Liver (tissue), 8 donors: ENCODE measurements at regions not wholly inside any gene's neighbourhood (a gene's known extent, or its start where the extent isn't known, plus 50 kb on each side); places are given as distances from the start of the nearest gene placed in this dataset.

Experiments used
- DNase-seq: peaks from one replicate; pipeline ENCODE4 v3.0.0-alpha.2; 2017; ENCODE audit warnings: low spot score
- H3K27ac ChIP-seq, 2 donors: one replicate each; pipeline ENCODE4 v1.7.0; 2013; ENCODE audit warnings: inconsistent platforms in 2 of 2, low read length in 2 of 2, control low read depth in 1 of 2, low read depth in 1 of 2, mild to moderate bottlenecking in 1 of 2
- H3K27me3 ChIP-seq, 4 donors: one replicate each; pipeline versions ENCODE4 v1.6.1 to v1.7.0; 2013; ENCODE audit warnings: low read length in 3 of 4, inconsistent platforms in 1 of 4, mild to moderate bottlenecking in 1 of 4, moderate library complexity in 1 of 4; ENCODE audit not compliant: control insufficient read depth in 4 of 4, insufficient read depth in 4 of 4
- H3K36me3 ChIP-seq, 4 donors: one replicate each; pipeline versions ENCODE4 v1.6.1 to v1.7.0; 2013; ENCODE audit warnings: low read length in 3 of 4, mild to moderate bottlenecking in 3 of 4, low read depth in 1 of 4, moderate library complexity in 1 of 4; ENCODE audit not compliant: control insufficient read depth in 4 of 4, insufficient read depth in 3 of 4
- H3K4me1 ChIP-seq, 4 donors: one replicate each; pipeline versions ENCODE4 v1.6.1 to v1.7.0; 2013; ENCODE audit warnings: low read length in 3 of 4, mild to moderate bottlenecking in 3 of 4, moderate library complexity in 1 of 4; ENCODE audit not compliant: control insufficient read depth in 4 of 4, insufficient read depth in 4 of 4
- H3K4me3 ChIP-seq, 3 donors: one replicate each; pipeline versions ENCODE4 v1.6.1 to v1.7.0; 2013; ENCODE audit warnings: low read length in 3 of 3, control low read depth in 1 of 3, low read depth in 1 of 3, mild to moderate bottlenecking in 1 of 3
- H3K9ac ChIP-seq, 2 donors: one replicate each; pipeline ENCODE4 v1.7.0; 2013; ENCODE audit warnings: low read length in 2 of 2, mild to moderate bottlenecking in 2 of 2, moderate library complexity in 2 of 2, control low read depth in 1 of 2, low read depth in 1 of 2
- H3K9me3 ChIP-seq, 4 donors: one replicate each; pipeline versions ENCODE4 v1.6.1 to v1.7.0; 2013; ENCODE audit warnings: low read length in 3 of 4; ENCODE audit not compliant: control insufficient read depth in 4 of 4
- EGR1 ChIP-seq, 2 donors: IDR thresholded peaks; 2 replicates each; pipeline ENCODE4 v1.6.1; 2016 to 2018; ENCODE audit warnings: antibody characterized with exemption in 2 of 2, low read depth in 2 of 2
- FOXA1 ChIP-seq: IDR thresholded peaks from 2 replicates; pipeline ENCODE4 v1.6.1; 2016; ENCODE audit warnings: antibody characterized with exemption
- FOXA2 ChIP-seq: IDR thresholded peaks from 2 replicates; pipeline ENCODE4 v1.6.1; 2016; ENCODE audit warnings: antibody characterized with exemption
- GABPA ChIP-seq, 2 donors: IDR thresholded peaks in 1 of 2; conservative IDR thresholded peaks in 1 of 2; 2 replicates each; pipeline ENCODE4 v1.6.1; 2016; ENCODE audit warnings: antibody characterized with exemption in 2 of 2, mild to moderate bottlenecking in 1 of 2, moderate library complexity in 1 of 2
- HNF4A ChIP-seq, 2 donors: conservative IDR thresholded peaks; 2 replicates each; pipeline ENCODE4 v1.6.1; 2016; ENCODE audit warnings: antibody characterized with exemption in 2 of 2, mild to moderate bottlenecking in 2 of 2
- HNF4G ChIP-seq: IDR thresholded peaks from 2 replicates; pipeline ENCODE4 v1.6.1; 2016; ENCODE audit warnings: antibody characterized with exemption
- JUND ChIP-seq, 2 donors: IDR thresholded peaks; 2 replicates each; pipeline ENCODE4 v1.6.1; 2016; ENCODE audit warnings: antibody characterized with exemption in 2 of 2
- NR2F2 ChIP-seq: IDR thresholded peaks from 2 replicates; pipeline ENCODE4 v1.6.1; 2016; ENCODE audit warnings: antibody characterized with exemption
- RAD21 ChIP-seq, 2 donors: IDR thresholded peaks; 2 replicates each; pipeline ENCODE4 v1.6.1; 2016; ENCODE audit warnings: antibody characterized with exemption in 2 of 2, mild to moderate bottlenecking in 2 of 2
- RXRA ChIP-seq, 2 donors: IDR thresholded peaks; 2 replicates each; pipeline ENCODE4 v1.6.1; 2017 to 2018; ENCODE audit warnings: antibody characterized with exemption in 2 of 2, mild to moderate bottlenecking in 1 of 2
- SP1 ChIP-seq: IDR thresholded peaks from 2 replicates; pipeline ENCODE4 v1.6.1; 2018; ENCODE audit warnings: antibody characterized with exemption, mild to moderate bottlenecking
- TAF1 ChIP-seq: conservative IDR thresholded peaks from 2 replicates; pipeline ENCODE4 v1.6.1; 2016; ENCODE audit warnings: antibody characterized with exemption, mild to moderate bottlenecking
- YY1 ChIP-seq: IDR thresholded peaks from 2 replicates; pipeline ENCODE4 v1.6.1; 2016; ENCODE audit warnings: antibody characterized with exemption, mild to moderate bottlenecking
- WGBS: extraction: QIAGEN DNeasy Blood & Tissue Kit; methylation state at CpG from one replicate; pipeline ENCODE4 v1.1.7; 2013; 5-methylcytosine and 5-hydroxymethylcytosine counted together
- TF ChIP-seq, protein P1 (sequence below): fragments of 150-350 bp; IDR thresholded peaks from 2 replicates; pipeline ENCODE4 v1.5.1; 2017; ENCODE audit warnings: improper control_type of control experiment, low read depth, low read length; ENCODE audit not compliant: missing input control
- TF ChIP-seq, protein P2 (sequence below): IDR thresholded peaks from 2 replicates; pipeline ENCODE4 v1.6.1; 2016; ENCODE audit warnings: antibody characterized with exemption
- TF ChIP-seq, protein P3 (sequence below): IDR thresholded peaks from 2 replicates; pipeline ENCODE4 v1.6.1; 2016; ENCODE audit warnings: antibody characterized with exemption
- TF ChIP-seq, protein P4 (sequence below): IDR thresholded peaks from 2 replicates; pipeline ENCODE4 v1.6.1; 2016; ENCODE audit warnings: antibody characterized with exemption, mild to moderate bottlenecking
- TF ChIP-seq, protein P5 (sequence below): IDR thresholded peaks from 2 replicates; pipeline ENCODE4 v1.6.1; 2016; ENCODE audit warnings: antibody characterized with exemption
- donor health status: healthy.
- donor health status: healthy.
- donor health status: healthy.
- donor health status: healthy.
- donor health status: healthy.

DNA sequence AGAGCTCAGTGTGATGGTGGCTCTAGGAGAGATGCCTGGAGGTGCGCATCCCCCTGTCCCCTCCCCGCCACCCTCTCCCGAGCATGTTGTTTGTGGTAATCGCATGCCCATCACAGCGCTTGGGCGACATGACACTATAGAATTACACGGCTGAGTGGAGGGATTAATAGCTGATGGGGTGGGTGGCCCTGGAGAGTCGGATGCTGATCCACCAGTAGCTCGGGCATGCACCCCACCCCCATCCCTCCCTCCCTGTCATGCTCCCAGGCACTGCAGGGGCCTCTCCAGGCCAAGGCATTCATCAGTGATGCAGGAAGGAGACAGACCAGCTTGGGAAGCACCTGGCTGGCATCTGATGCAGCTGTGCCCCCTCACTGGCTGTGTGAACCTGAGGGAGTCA, 159.0 kb upstream of the IGSF21 start:
- WGBS: 66% methylated on average over 9 of the region's 9 CpGs
- Histone ChIP-seq H3K9ac (no peak overlapping the region), H3K27ac (no peak overlapping the region), H3K4me1 (no peaks in the 10 kb centered on the region), H3K9me3 (no peaks in the 10 kb centered on the region), H3K27me3 (peaks cover 0 to 8% (median under 1%) of the 10 kb centered on the region in 4 donors), H3K36me3 (no peaks in the 10 kb centered on the region), H3K4me3 (no peak overlapping the region)
- no peak for DNase-seq
- TF ChIP-seq FOXA2 (no peak), HNF4G (no peak), RAD21 (IDR thresholded peaks at IDR 0.05) (no peak), GABPA (IDR thresholded peaks at IDR 0.05 in 1 of 2, conservative IDR thresholded peaks at IDR 0.05 in 1 of 2) (no peak), JUND (IDR thresholded peaks at IDR 0.05) (no peak), FOXA1 (no peak), RXRA (IDR thresholded peaks at IDR 0.05) (no peak), SP1 (no peak), YY1 (no peak), EGR1 (IDR thresholded peaks at IDR 0.05; ENCODE audit: low read depth in 2 of 2) (no peak), TAF1 (no peak), HNF4A (conservative IDR thresholded peaks at IDR 0.05) (no peak), NR2F2 (no peak)
- TF ChIP-seq, protein P1, sequence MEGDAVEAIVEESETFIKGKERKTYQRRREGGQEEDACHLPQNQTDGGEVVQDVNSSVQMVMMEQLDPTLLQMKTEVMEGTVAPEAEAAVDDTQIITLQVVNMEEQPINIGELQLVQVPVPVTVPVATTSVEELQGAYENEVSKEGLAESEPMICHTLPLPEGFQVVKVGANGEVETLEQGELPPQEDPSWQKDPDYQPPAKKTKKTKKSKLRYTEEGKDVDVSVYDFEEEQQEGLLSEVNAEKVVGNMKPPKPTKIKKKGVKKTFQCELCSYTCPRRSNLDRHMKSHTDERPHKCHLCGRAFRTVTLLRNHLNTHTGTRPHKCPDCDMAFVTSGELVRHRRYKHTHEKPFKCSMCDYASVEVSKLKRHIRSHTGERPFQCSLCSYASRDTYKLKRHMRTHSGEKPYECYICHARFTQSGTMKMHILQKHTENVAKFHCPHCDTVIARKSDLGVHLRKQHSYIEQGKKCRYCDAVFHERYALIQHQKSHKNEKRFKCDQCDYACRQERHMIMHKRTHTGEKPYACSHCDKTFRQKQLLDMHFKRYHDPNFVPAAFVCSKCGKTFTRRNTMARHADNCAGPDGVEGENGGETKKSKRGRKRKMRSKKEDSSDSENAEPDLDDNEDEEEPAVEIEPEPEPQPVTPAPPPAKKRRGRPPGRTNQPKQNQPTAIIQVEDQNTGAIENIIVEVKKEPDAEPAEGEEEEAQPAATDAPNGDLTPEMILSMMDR: no peak
- TF ChIP-seq, protein P2, sequence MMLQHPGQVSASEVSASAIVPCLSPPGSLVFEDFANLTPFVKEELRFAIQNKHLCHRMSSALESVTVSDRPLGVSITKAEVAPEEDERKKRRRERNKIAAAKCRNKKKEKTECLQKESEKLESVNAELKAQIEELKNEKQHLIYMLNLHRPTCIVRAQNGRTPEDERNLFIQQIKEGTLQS: no peak
- TF ChIP-seq, protein P3, sequence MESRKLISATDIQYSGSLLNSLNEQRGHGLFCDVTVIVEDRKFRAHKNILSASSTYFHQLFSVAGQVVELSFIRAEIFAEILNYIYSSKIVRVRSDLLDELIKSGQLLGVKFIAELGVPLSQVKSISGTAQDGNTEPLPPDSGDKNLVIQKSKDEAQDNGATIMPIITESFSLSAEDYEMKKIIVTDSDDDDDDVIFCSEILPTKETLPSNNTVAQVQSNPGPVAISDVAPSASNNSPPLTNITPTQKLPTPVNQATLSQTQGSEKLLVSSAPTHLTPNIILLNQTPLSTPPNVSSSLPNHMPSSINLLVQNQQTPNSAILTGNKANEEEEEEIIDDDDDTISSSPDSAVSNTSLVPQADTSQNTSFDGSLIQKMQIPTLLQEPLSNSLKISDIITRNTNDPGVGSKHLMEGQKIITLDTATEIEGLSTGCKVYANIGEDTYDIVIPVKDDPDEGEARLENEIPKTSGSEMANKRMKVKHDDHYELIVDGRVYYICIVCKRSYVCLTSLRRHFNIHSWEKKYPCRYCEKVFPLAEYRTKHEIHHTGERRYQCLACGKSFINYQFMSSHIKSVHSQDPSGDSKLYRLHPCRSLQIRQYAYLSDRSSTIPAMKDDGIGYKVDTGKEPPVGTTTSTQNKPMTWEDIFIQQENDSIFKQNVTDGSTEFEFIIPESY: no peak
- TF ChIP-seq, protein P4, sequence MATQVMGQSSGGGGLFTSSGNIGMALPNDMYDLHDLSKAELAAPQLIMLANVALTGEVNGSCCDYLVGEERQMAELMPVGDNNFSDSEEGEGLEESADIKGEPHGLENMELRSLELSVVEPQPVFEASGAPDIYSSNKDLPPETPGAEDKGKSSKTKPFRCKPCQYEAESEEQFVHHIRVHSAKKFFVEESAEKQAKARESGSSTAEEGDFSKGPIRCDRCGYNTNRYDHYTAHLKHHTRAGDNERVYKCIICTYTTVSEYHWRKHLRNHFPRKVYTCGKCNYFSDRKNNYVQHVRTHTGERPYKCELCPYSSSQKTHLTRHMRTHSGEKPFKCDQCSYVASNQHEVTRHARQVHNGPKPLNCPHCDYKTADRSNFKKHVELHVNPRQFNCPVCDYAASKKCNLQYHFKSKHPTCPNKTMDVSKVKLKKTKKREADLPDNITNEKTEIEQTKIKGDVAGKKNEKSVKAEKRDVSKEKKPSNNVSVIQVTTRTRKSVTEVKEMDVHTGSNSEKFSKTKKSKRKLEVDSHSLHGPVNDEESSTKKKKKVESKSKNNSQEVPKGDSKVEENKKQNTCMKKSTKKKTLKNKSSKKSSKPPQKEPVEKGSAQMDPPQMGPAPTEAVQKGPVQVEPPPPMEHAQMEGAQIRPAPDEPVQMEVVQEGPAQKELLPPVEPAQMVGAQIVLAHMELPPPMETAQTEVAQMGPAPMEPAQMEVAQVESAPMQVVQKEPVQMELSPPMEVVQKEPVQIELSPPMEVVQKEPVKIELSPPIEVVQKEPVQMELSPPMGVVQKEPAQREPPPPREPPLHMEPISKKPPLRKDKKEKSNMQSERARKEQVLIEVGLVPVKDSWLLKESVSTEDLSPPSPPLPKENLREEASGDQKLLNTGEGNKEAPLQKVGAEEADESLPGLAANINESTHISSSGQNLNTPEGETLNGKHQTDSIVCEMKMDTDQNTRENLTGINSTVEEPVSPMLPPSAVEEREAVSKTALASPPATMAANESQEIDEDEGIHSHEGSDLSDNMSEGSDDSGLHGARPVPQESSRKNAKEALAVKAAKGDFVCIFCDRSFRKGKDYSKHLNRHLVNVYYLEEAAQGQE: no peak
- TF ChIP-seq, protein P5, sequence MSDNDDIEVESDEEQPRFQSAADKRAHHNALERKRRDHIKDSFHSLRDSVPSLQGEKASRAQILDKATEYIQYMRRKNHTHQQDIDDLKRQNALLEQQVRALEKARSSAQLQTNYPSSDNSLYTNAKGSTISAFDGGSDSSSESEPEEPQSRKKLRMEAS: no peak
